Testis (tissue), 2 donors: ENCODE measurements at regions not wholly inside any gene's neighbourhood (a gene's known extent, or its start where the extent isn't known, plus 50 kb on each side); places are given as distances from the start of the nearest gene placed in this dataset.

ENCODE experiments used
- DNase-seq: peaks from one replicate; pipeline ENCODE4 v3.0.0-alpha.2; 2019
- H3K27ac ChIP-seq, 2 donors: fragments of 200-600 bp; sonication (generic); one replicate each; pipeline ENCODE4 v1.5.1; 2019
- H3K27me3 ChIP-seq: fragments of 200-600 bp; sonication (generic); one replicate; pipeline ENCODE4 v1.5.1; 2019
- H3K36me3 ChIP-seq: fragments of 200-600 bp; sonication (generic); one replicate; pipeline ENCODE4 v1.5.1; 2017; ENCODE audit warnings: low read depth; ENCODE audit errors: missing control alignments
- H3K4me1 ChIP-seq: fragments of 200-600 bp; sonication (generic); one replicate; pipeline ENCODE4 v1.5.1; 2019
- H3K4me3 ChIP-seq, 2 donors: fragments of 200-600 bp; sonication (generic); one replicate each; pipeline ENCODE4 v1.5.1; 2017 to 2019
- H3K9me3 ChIP-seq: fragments of 200-600 bp; sonication (generic); one replicate; pipeline ENCODE4 v1.5.1; 2017
- CTCF ChIP-seq, 3 experiments: fragments of 450-650 bp in 2 of 3; fragments of 200-600 bp in 1 of 3; sonication (generic) in 1 of 3; IDR thresholded peaks; one replicate each; pipeline ENCODE4 v1.5.1; 2016 to 2019; ENCODE audit warnings: antibody characterized with exemption in 3 of 3, mild to moderate bottlenecking in 2 of 3, moderate library complexity in 1 of 3
- POLR2A ChIP-seq: fragments of 450-650 bp; IDR thresholded peaks from one replicate; pipeline ENCODE4 v1.6.1; 2017; ENCODE audit warnings: antibody characterized with exemption, mild to moderate bottlenecking, moderate library complexity
- WGBS, 2 donors: methylation state at CpG; one replicate each; pipeline ENCODE4 v1.1.5; 2018; 5-methylcytosine and 5-hydroxymethylcytosine counted together
- intact Hi-C: fragments of 100-400 bp; cut with DNase I; formaldehyde crosslinking; loops from one replicate; pipeline ENCODE4 v1.15.1; 2023; ENCODE audit warnings: low total_unique reads

GRCh38 chr17:12521416-12521815, 144.3 kb upstream of the MYOCD start:
- intact Hi-C loops: no loop called here

GRCh38 chr17:12522336-12522735, 143.4 kb upstream of the MYOCD start:
- Histone ChIP-seq H3K27me3 (no peaks in the 10 kb centered on the region), H3K4me3 (no peak overlapping the region), H3K9me3 (no peaks in the 10 kb centered on the region), H3K36me3 (no peaks in the 10 kb centered on the region), H3K4me1 (no peaks in the 10 kb centered on the region), H3K27ac (no peak overlapping the region)
- no peak for DNase-seq
- TF ChIP-seq POLR2A: no peak
- 88 to 92% methylated on average over 7 of the region's 7 CpGs for WGBS, 2 donors
- intact Hi-C loops: no loop called here

More at GRCh38 chr17:12521416-12521815, 144.3 kb upstream of the MYOCD start:
- 83 to 85% methylated on average over 7 of the region's 7 CpGs for WGBS, 2 donors
- no peak for DNase-seq
- H3K27me3 ChIP-seq: no peaks in the 10 kb centered on the region
- no peak overlapping the region for H3K4me3 ChIP-seq
- H3K9me3 ChIP-seq: no peaks in the 10 kb centered on the region
- no peaks in the 10 kb centered on the region for H3K4me1 ChIP-seq
- H3K36me3 ChIP-seq: no peaks in the 10 kb centered on the region
- TF ChIP-seq CTCF (IDR thresholded peaks at IDR 0.05) (no peak), POLR2A (no peak)
- H3K27ac ChIP-seq: no peak overlapping the region

GRCh38 chr17:12522743-12523183, 142.9 kb upstream of the MYOCD start:
- no peaks in the 10 kb centered on the region for H3K4me1 ChIP-seq
- DNase-seq: no peak
- TF ChIP-seq POLR2A (no peak), CTCF (IDR thresholded peaks at IDR 0.05) (no peak)
- no peaks in the 10 kb centered on the region for H3K9me3 ChIP-seq
- 31 to 36% methylated on average over 6 of the region's 6 CpGs for WGBS, 2 donors
- intact Hi-C loops: no loop called here
- H3K27ac ChIP-seq: no peak overlapping the region
- no peak overlapping the region for H3K4me3 ChIP-seq
- no peaks in the 10 kb centered on the region for H3K27me3 ChIP-seq
- no peaks in the 10 kb centered on the region for H3K36me3 ChIP-seq

- Histone ChIP-seq H3K27me3 (no peaks in the 10 kb centered on the region), H3K4me1 (no peaks in the 10 kb centered on the region), H3K27ac (no peak overlapping the region), H3K9me3 (no peaks in the 10 kb centered on the region), H3K36me3 (no peaks in the 10 kb centered on the region), H3K4me3 (no peak overlapping the region)
- WGBS, 2 donors: 81 to 88% methylated on average over 5 of the region's 5 CpGs
- no peak for TF ChIP-seq CTCF (IDR thresholded peaks at IDR 0.05)
- no peak for TF ChIP-seq POLR2A
- intact Hi-C loops: no loop called here
- no peak for DNase-seq
Measured at GRCh38 chr17:12523244-12523643, 142.4 kb upstream of the MYOCD start.

GRCh38 chr17:12528036-12528435, 137.7 kb upstream of the MYOCD start:
- 89 to 95% methylated on average over 3 of the region's 3 CpGs for WGBS, 2 donors
- Histone ChIP-seq H3K27me3 (no peaks in the 10 kb centered on the region), H3K4me3 (no peak overlapping the region), H3K9me3 (no peaks in the 10 kb centered on the region), H3K4me1 (no peaks in the 10 kb centered on the region), H3K27ac (no peak overlapping the region), H3K36me3 (no peaks in the 10 kb centered on the region)
- no peak for DNase-seq
- intact Hi-C loops: no loop called here
- no peak for TF ChIP-seq POLR2A
- TF ChIP-seq CTCF (IDR thresholded peaks at IDR 0.05): no peak
